ENCODE measurements at regions not wholly inside any gene's neighbourhood (a gene's known extent, or its start where the extent isn't known, plus 50 kb on each side); places are given as distances from the start of the nearest gene placed in this dataset.

- Histone ChIP-seq H3K4me3 (no peak overlapping the region), H3K27me3 (no peaks in the 10 kb centered on the region), H3K36me3 (no peaks in the 10 kb centered on the region), H3K4me1 (no peaks in the 10 kb centered on the region), H3K9me3 (no peaks in the 10 kb centered on the region), H3K27ac (no peak overlapping the region)
- ATAC-seq (no peak), FAIRE-seq (no peak), DNase-seq (no peak)
- TF ChIP-seq, protein P1, sequence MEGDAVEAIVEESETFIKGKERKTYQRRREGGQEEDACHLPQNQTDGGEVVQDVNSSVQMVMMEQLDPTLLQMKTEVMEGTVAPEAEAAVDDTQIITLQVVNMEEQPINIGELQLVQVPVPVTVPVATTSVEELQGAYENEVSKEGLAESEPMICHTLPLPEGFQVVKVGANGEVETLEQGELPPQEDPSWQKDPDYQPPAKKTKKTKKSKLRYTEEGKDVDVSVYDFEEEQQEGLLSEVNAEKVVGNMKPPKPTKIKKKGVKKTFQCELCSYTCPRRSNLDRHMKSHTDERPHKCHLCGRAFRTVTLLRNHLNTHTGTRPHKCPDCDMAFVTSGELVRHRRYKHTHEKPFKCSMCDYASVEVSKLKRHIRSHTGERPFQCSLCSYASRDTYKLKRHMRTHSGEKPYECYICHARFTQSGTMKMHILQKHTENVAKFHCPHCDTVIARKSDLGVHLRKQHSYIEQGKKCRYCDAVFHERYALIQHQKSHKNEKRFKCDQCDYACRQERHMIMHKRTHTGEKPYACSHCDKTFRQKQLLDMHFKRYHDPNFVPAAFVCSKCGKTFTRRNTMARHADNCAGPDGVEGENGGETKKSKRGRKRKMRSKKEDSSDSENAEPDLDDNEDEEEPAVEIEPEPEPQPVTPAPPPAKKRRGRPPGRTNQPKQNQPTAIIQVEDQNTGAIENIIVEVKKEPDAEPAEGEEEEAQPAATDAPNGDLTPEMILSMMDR (IDR thresholded peaks at IDR 0.05) = no peak
- intact Hi-C loops (cut with DNase I) = no loop called here
- WGBS, 2 donors = 59 to 69% methylated on average over 8 of the region's 8 CpGs
Observed at GRCh38 chr15:60086681-60087429, 82.7 kb downstream of the FOXB1 start.

GRCh38 chr15:60087561-60087960, 83.5 kb downstream of the FOXB1 start:
- H3K27ac ChIP-seq = no peak overlapping the region
- H3K9me3 ChIP-seq = no peaks in the 10 kb centered on the region
- H3K36me3 ChIP-seq = no peaks in the 10 kb centered on the region
- no peak overlapping the region for H3K4me3 ChIP-seq
- no peak for FAIRE-seq
- no peak for DNase-seq
- no peaks in the 10 kb centered on the region for H3K4me1 ChIP-seq
- ATAC-seq = no peak
- intact Hi-C loops (cut with DNase I) = no loop called here
- TF ChIP-seq, protein P1 (IDR thresholded peaks at IDR 0.05) = no peak
- no peaks in the 10 kb centered on the region for H3K27me3 ChIP-seq

- no peaks in the 10 kb centered on the region for H3K27me3 ChIP-seq
- 55 to 57% methylated on average over 3 of the region's 3 CpGs for WGBS, 2 donors
- no peaks in the 10 kb centered on the region for H3K9me3 ChIP-seq
- intact Hi-C loops (cut with DNase I) = no loop called here
- TF ChIP-seq, protein P1 (IDR thresholded peaks at IDR 0.05) = no peak
- DNase-seq (no peak), FAIRE-seq (no peak), ATAC-seq (no peak)
- no peak overlapping the region for H3K4me3 ChIP-seq
- no peaks in the 10 kb centered on the region for H3K36me3 ChIP-seq
- no peak overlapping the region for H3K27ac ChIP-seq
- H3K4me1 ChIP-seq = peaks cover 0 to 7% (median 0%) of the 10 kb centered on the region in 3 donors
Observed at GRCh38 chr15:60090747-60091146, 86.6 kb downstream of the FOXB1 start.

GRCh38 chr15:60091157-60091556, 87.0 kb downstream of the FOXB1 start:
- intact Hi-C loops (cut with DNase I) = no loop called here
- WGBS, 2 donors = 84% methylated on average over 5 of the region's 5 CpGs
- Histone ChIP-seq H3K9me3 (no peaks in the 10 kb centered on the region), H3K27me3 (no peaks in the 10 kb centered on the region), H3K4me1 (peaks cover 0 to 7% (median 0%) of the 10 kb centered on the region in 3 donors), H3K36me3 (no peaks in the 10 kb centered on the region), H3K27ac (no peak overlapping the region), H3K4me3 (no peak overlapping the region)
- ATAC-seq (peak in 3 of 4 donors; percentile 18 to 74 (median 58)), FAIRE-seq (no peak), DNase-seq (no peak)
- TF ChIP-seq, protein P1 (IDR thresholded peaks at IDR 0.05) = no peak

DNA sequence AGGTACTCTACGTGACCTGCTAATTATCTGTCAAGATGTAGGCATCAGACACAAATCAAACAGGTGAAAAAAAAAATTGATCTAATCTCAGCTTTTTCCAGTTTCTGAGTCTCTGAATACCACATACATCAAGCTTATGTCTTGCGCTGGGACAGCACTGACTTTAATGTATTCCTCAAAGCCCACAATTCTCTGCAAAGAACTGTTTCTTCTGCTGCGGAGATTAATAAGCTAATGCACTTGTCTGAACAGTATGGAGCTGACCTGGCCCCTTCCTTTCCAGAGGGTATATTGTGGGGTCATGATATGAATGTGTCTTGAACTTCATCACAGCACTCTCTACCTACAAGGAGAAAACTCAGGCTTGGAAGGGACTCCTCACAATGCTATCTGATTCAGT, 87.8 kb downstream of the FOXB1 start:
- TF ChIP-seq, protein P1 (IDR thresholded peaks at IDR 0.05) = no peak
- 88% methylated on average over 3 of the region's 3 CpGs for WGBS, 2 donors
- intact Hi-C loops (cut with DNase I) = no loop called here
- Histone ChIP-seq H3K9me3 (no peaks in the 10 kb centered on the region), H3K27ac (no peak overlapping the region), H3K36me3 (no peaks in the 10 kb centered on the region), H3K4me3 (no peak overlapping the region), H3K27me3 (no peaks in the 10 kb centered on the region), H3K4me1 (peaks cover 0 to 7% (median 0%) of the 10 kb centered on the region in 3 donors)
- no peak for DNase-seq
- ATAC-seq = no peak
- FAIRE-seq = no peak
